Kidney (tissue), 13 donors: ENCODE measurements at regions not wholly inside any gene's neighbourhood (a gene's known extent, or its start where the extent isn't known, plus 50 kb on each side); places are given as distances from the start of the nearest gene placed in this dataset.

Source experiments
- DNase-seq, 5 donors: peaks; one replicate each; pipeline ENCODE4 v3.0.0-alpha.2; 2013 to 2020
- FAIRE-seq: peaks from 2 replicates; lab custom pipeline; 2012; peaks lifted over from hg19 to GRCh38; lab: Jason Lieb, UNC
- H3K27ac ChIP-seq, 2 donors: one replicate each; pipeline ENCODE4 v1.7.0; 2013; ENCODE audit warnings: low read depth in 2 of 2, low read length in 2 of 2, inconsistent platforms in 1 of 2
- H3K27me3 ChIP-seq: one replicate; pipeline ENCODE4 v1.7.1; 2013; ENCODE audit warnings: low read length, inconsistent platforms; ENCODE audit not compliant: control insufficient read depth, insufficient read depth
- H3K36me3 ChIP-seq, 3 donors: one replicate each; pipeline versions ENCODE4 v1.7.0 to v1.7.1; 2013; ENCODE audit warnings: low read length in 3 of 3, control low read depth in 1 of 3, inconsistent platforms in 1 of 3; ENCODE audit not compliant: insufficient read depth in 3 of 3, control insufficient read depth in 2 of 3
- H3K4me1 ChIP-seq, 3 donors: one replicate each; pipeline versions ENCODE4 v1.7.0 to v1.7.1; 2013; ENCODE audit warnings: low read length in 3 of 3, inconsistent platforms in 1 of 3, low read depth in 1 of 3; ENCODE audit not compliant: control insufficient read depth in 2 of 3, insufficient read depth in 2 of 3
- H3K4me3 ChIP-seq, 3 donors: one replicate each; pipeline versions ENCODE4 v1.7.0 to v1.8.1; 2013; ENCODE audit warnings: low read length in 3 of 3, control low read depth in 1 of 3, inconsistent platforms in 1 of 3
- H3K9ac ChIP-seq, 3 donors: one replicate each; pipeline versions ENCODE4 v1.7.0 to v1.7.1; 2013; ENCODE audit warnings: low read length in 3 of 3, control low read depth in 1 of 3, inconsistent platforms in 1 of 3
- H3K9me3 ChIP-seq, 3 donors: one replicate each; pipeline versions ENCODE4 v1.7.0 to v1.7.1; 2013; ENCODE audit warnings: low read length in 3 of 3, control low read depth in 1 of 3, inconsistent platforms in 1 of 3; ENCODE audit not compliant: control insufficient read depth in 2 of 3, insufficient read depth in 1 of 3
- CTCF ChIP-seq: IDR thresholded peaks from 3 replicates; pipeline ENCODE4 v1.5.1; 2012; ENCODE audit warnings: mild to moderate bottlenecking, moderate library complexity, borderline replicate concordance; ENCODE audit not compliant: insufficient read depth; ENCODE audit errors: extremely low read depth
- intact Hi-C: fragments of 100-400 bp; cut with DNase I; formaldehyde crosslinking; loops from one replicate; pipeline ENCODE4 v1.11.1; 2022
- donor health status: control.
- donor health status: control.
- donor health status: control.
- donor health status: control.
- donor health status: control.
- donor health status: DM: yes; HTN: yes; CAD: no.
- donor health status: Normal renal cell carcinoma (clear cell type).

- H3K9me3 ChIP-seq: no peaks in the 10 kb centered on the region
- H3K27me3 ChIP-seq: no peaks in the 10 kb centered on the region
- DNase-seq: no peak
- TF ChIP-seq CTCF: no peak
- no peaks in the 10 kb centered on the region for H3K36me3 ChIP-seq
- no peak overlapping the region for H3K9ac ChIP-seq
- intact Hi-C loops: no loop called here
- no peaks in the 10 kb centered on the region for H3K4me1 ChIP-seq
- no peak for FAIRE-seq
- H3K27ac ChIP-seq: no peak overlapping the region
- no peak overlapping the region for H3K4me3 ChIP-seq
Observed at GRCh38 chr6:156515242-156515641, 261.9 kb upstream of the ARID1B start.

GRCh38 chr6:156513504-156513903 is 263.7 kb upstream of the ARID1B start:
- no peaks in the 10 kb centered on the region for H3K27me3 ChIP-seq
- intact Hi-C loops: no loop called here
- no peak overlapping the region for H3K4me3 ChIP-seq
- DNase-seq: no peak
- no peak overlapping the region for H3K27ac ChIP-seq
- no peaks in the 10 kb centered on the region for H3K9me3 ChIP-seq
- no peak for TF ChIP-seq CTCF
- H3K36me3 ChIP-seq: no peaks in the 10 kb centered on the region
- FAIRE-seq: no peak
- H3K9ac ChIP-seq: no peak overlapping the region
- no peaks in the 10 kb centered on the region for H3K4me1 ChIP-seq

GRCh38 chr6:156511570-156511969 is 265.6 kb upstream of the ARID1B start:
- H3K9me3 ChIP-seq: no peaks in the 10 kb centered on the region
- no peak overlapping the region for H3K27ac ChIP-seq
- no peaks in the 10 kb centered on the region for H3K27me3 ChIP-seq
- no peak overlapping the region for H3K4me3 ChIP-seq
- DNase-seq (no peak), FAIRE-seq (no peak)
- no peaks in the 10 kb centered on the region for H3K36me3 ChIP-seq
- no peak for TF ChIP-seq CTCF
- intact Hi-C loops: no loop called here
- no peak overlapping the region for H3K9ac ChIP-seq
- no peaks in the 10 kb centered on the region for H3K4me1 ChIP-seq

- H3K36me3 ChIP-seq: no peaks in the 10 kb centered on the region
- H3K9ac ChIP-seq: no peak overlapping the region
- no peaks in the 10 kb centered on the region for H3K27me3 ChIP-seq
- no peak overlapping the region for H3K4me3 ChIP-seq
- H3K4me1 ChIP-seq: no peaks in the 10 kb centered on the region
- DNase-seq (no peak), FAIRE-seq (no peak)
- H3K27ac ChIP-seq: no peak overlapping the region
- no peak for TF ChIP-seq CTCF
- intact Hi-C loops: no loop called here
- H3K9me3 ChIP-seq: no peaks in the 10 kb centered on the region
Observed at GRCh38 chr6:156511051-156511450, 266.1 kb upstream of the ARID1B start.
